NCI-H345 treated with DMSO at 0.1 percent for 48 hours (cell line): ENCODE measurements at regions not wholly inside any gene's neighbourhood (a gene's known extent, or its start where the extent isn't known, plus 50 kb on each side); places are given as distances from the start of the nearest gene placed in this dataset.

Source experiments
- DNase-seq: peaks from one replicate; lab custom pipeline; 2025; ENCODE audit not compliant: unreplicated experiment; lab: John Stamatoyannopoulos, UW

- DNase-seq = peak; percentile 20
These were observed 94.0 kb downstream of the CCDC185 start for GRCh38 chr1:223486932-223487886.

GRCh38 chr1:223487887-223488259 is 94.7 kb downstream of the CCDC185 start:
- peak; percentile 70 for DNase-seq

GRCh38 chr1:223489439-223489838 is 96.2 kb downstream of the CCDC185 start:
- DNase-seq = no peak

GRCh38 chr1:223490256-223490655 is 97.0 kb downstream of the CCDC185 start:
- DNase-seq = no peak
